Fibroblast of lung (primary cell): ENCODE measurements at regions not wholly inside any gene's neighbourhood (a gene's known extent, or its start where the extent isn't known, plus 50 kb on each side); places are given as distances from the start of the nearest gene placed in this dataset.
"Not testable (repeated sequence)": the region's sequence is repeated elsewhere in the genome, so short reads cannot be mapped to it uniquely, and the experiment has no call there.

Experiments used
- DNase-seq, 2 donors: peaks; one replicate each; pipeline versions ENCODE4 v3.0.0 to v3.0.0-alpha.2; 2010; ENCODE audit warnings: low read depth in 2 of 2
- H2AFZ ChIP-seq: 2 replicates; pipeline ENCODE4 v1.5.1; 2012; ENCODE audit warnings: low read length, control low read depth, inconsistent platforms
- H3K27ac ChIP-seq: 2 replicates; pipeline ENCODE4 v1.5.1; 2011; ENCODE audit warnings: low read length, control low read depth; ENCODE audit not compliant: insufficient read depth
- H3K27me3 ChIP-seq: 2 replicates; pipeline ENCODE4 v1.5.1; 2011; ENCODE audit warnings: mild to moderate bottlenecking, low read length; ENCODE audit not compliant: control insufficient read depth, insufficient read depth
- H3K36me3 ChIP-seq: 2 replicates; pipeline ENCODE4 v1.5.1; 2011; ENCODE audit warnings: low read length; ENCODE audit not compliant: control insufficient read depth, insufficient read depth
- H3K4me1 ChIP-seq: 2 replicates; pipeline ENCODE4 v1.5.1; 2011; ENCODE audit warnings: low read length; ENCODE audit not compliant: control insufficient read depth, insufficient read depth; ENCODE audit errors: extremely low read depth
- H3K4me2 ChIP-seq: 2 replicates; pipeline ENCODE4 v1.5.1; 2011; ENCODE audit warnings: low read length, control low read depth; ENCODE audit not compliant: insufficient read depth; ENCODE audit errors: extremely low read depth
- H3K4me3 ChIP-seq, 4 experiments: fragments of 200-600 bp in 1 of 4; sonication (generic) in 1 of 4; replicated peaks in 1 of 4; 2 replicates each; pipeline ENCODE4 v1.5.1; 2011 to 2016; ENCODE audit warnings: low read length in 4 of 4, low read depth in 3 of 4, mild to moderate bottlenecking in 3 of 4, control low read depth in 2 of 4, inconsistent platforms in 1 of 4, mixed read lengths in 1 of 4; ENCODE audit not compliant: insufficient read depth in 1 of 4; ENCODE audit errors: control extremely low read depth in 1 of 4
- H3K79me2 ChIP-seq: 2 replicates; pipeline ENCODE4 v1.5.1; 2012; ENCODE audit warnings: mild to moderate bottlenecking, low read length, inconsistent platforms; ENCODE audit not compliant: control insufficient read depth, insufficient read depth
- H3K9ac ChIP-seq: 2 replicates; pipeline ENCODE4 v1.5.1; 2011; ENCODE audit warnings: mild to moderate bottlenecking, low read length, control low read depth; ENCODE audit not compliant: insufficient read depth
- H3K9me3 ChIP-seq: 2 replicates; pipeline ENCODE4 v1.5.1; 2012; ENCODE audit warnings: low read depth, low read length; ENCODE audit not compliant: control insufficient read depth, insufficient read depth
- H4K20me1 ChIP-seq: 2 replicates; pipeline ENCODE4 v1.5.1; 2011; ENCODE audit warnings: low read length; ENCODE audit not compliant: control insufficient read depth, insufficient read depth; ENCODE audit errors: extremely low read depth
- CTCF ChIP-seq, 2 donors: IDR thresholded peaks in 1 of 2; conservative IDR thresholded peaks in 1 of 2; 1 replicate in 1 of 2; 2 replicates in 1 of 2; pipeline ENCODE4 v1.5.1; 2011 to 2012; ENCODE audit warnings: low read length in 2 of 2, control low read depth in 1 of 2, inconsistent platforms in 1 of 2, low read depth in 1 of 2, mild to moderate bottlenecking in 1 of 2
- EZH2 ChIP-seq: IDR thresholded peaks from 2 replicates; pipeline ENCODE4 v1.5.1; 2012; ENCODE audit warnings: low read length, control low read depth, mild to moderate bottlenecking; ENCODE audit errors: missing control alignments

- H3K27ac ChIP-seq, H3K4me3 ChIP-seq, H2AFZ ChIP-seq, H3K4me2 ChIP-seq, H3K36me3 ChIP-seq, DNase-seq, H3K9me3 ChIP-seq, H3K27me3 ChIP-seq, H4K20me1 ChIP-seq, H3K9ac ChIP-seq, H3K4me1 ChIP-seq: not testable (repeated sequence)
- peaks cover 27% of the 10 kb centered on the region for H3K79me2 ChIP-seq
Measured at GRCh38 chr1:149841597-149842238, 57.6 kb upstream of the BOLA1 start.

GRCh38 chr1:149842458-149843064 lies 56.8 kb upstream of the BOLA1 start:
- not testable (repeated sequence) for DNase-seq, H3K9me3 ChIP-seq, H3K4me1 ChIP-seq, H3K9ac ChIP-seq, H2AFZ ChIP-seq, H3K27me3 ChIP-seq, H3K27ac ChIP-seq, H3K4me2 ChIP-seq, H4K20me1 ChIP-seq, H3K4me3 ChIP-seq, H3K36me3 ChIP-seq
- peaks cover 34% of the 10 kb centered on the region for H3K79me2 ChIP-seq

GRCh38 chr1:149843431-149844041 lies 55.8 kb upstream of the BOLA1 start:
- peak overlapping the region; percentile 67 for H3K9ac ChIP-seq
- H3K79me2 ChIP-seq = peaks cover 42% of the 10 kb centered on the region
- TF ChIP-seq EZH2 (no peak), CTCF (conservative IDR thresholded peaks at IDR 0.05 in 1 of 2, IDR thresholded peaks at IDR 0.05 in 1 of 2; ENCODE audit: low read depth in 1 of 2, low read length in 2 of 2) (no peak)
- no peak overlapping the region for H2AFZ ChIP-seq
- H3K27ac ChIP-seq = peak overlapping the region; percentile 71
- peak overlapping the region; percentile 93 for H3K4me2 ChIP-seq
- peak; percentile 6 to 9 for DNase-seq
- no peaks in the 10 kb centered on the region for H3K36me3 ChIP-seq
- H3K4me1 ChIP-seq = peaks cover 10% of the 10 kb centered on the region
- H3K27me3 ChIP-seq = no peaks in the 10 kb centered on the region
- H4K20me1 ChIP-seq = no peaks in the 10 kb centered on the region
- H3K4me3 ChIP-seq = peak overlapping the region; percentile 66 to 82 (median 72)
- H3K9me3 ChIP-seq = no peaks in the 10 kb centered on the region

GRCh38 chr1:149844101-149844500 lies 55.3 kb upstream of the BOLA1 start:
- no peak overlapping the region for H3K9ac ChIP-seq
- no peaks in the 10 kb centered on the region for H3K27me3 ChIP-seq
- H3K4me2 ChIP-seq = peak overlapping the region; percentile 93
- no peak overlapping the region for H2AFZ ChIP-seq
- peak overlapping the region; percentile 71 for H3K27ac ChIP-seq
- no peaks in the 10 kb centered on the region for H3K36me3 ChIP-seq
- no peaks in the 10 kb centered on the region for H4K20me1 ChIP-seq
- TF ChIP-seq EZH2 = no peak
- TF ChIP-seq CTCF (conservative IDR thresholded peaks at IDR 0.05 in 1 of 2, IDR thresholded peaks at IDR 0.05 in 1 of 2; ENCODE audit: low read depth in 1 of 2, low read length in 2 of 2) = no peak
- peaks cover 47% of the 10 kb centered on the region for H3K79me2 ChIP-seq
- peak overlapping the region; percentile 66 to 82 (median 72) for H3K4me3 ChIP-seq
- H3K4me1 ChIP-seq = peaks cover 10% of the 10 kb centered on the region
- DNase-seq = peak; percentile 41 to 75
- no peaks in the 10 kb centered on the region for H3K9me3 ChIP-seq
